Upper lobe of left lung (tissue), 4 donors: ENCODE measurements at regions not wholly inside any gene's neighbourhood (a gene's known extent, or its start where the extent isn't known, plus 50 kb on each side); places are given as distances from the start of the nearest gene placed in this dataset.

ENCODE experiments used
- EP300 ChIP-seq, 4 donors: sonication (generic); formaldehyde crosslinking; IDR thresholded peaks; one replicate each; pipeline ENCODE4 v1.5.1; 2017; ENCODE audit warnings: antibody characterized with exemption in 4 of 4, control low read depth in 2 of 4
- POLR2A ChIP-seq, 4 donors: fragments of 450-650 bp; IDR thresholded peaks; one replicate each; pipeline ENCODE4 v1.5.1; 2016 to 2017; ENCODE audit warnings: antibody characterized with exemption in 4 of 4, mild to moderate bottlenecking in 2 of 4
- POLR2AphosphoS5 ChIP-seq, 2 donors: sonication (generic); formaldehyde crosslinking; IDR thresholded peaks; one replicate each; pipeline ENCODE4 v1.5.1; 2017; ENCODE audit warnings: antibody characterized with exemption in 2 of 2
- TF ChIP-seq, protein P1 (sequence below), 6 experiments: fragments of 450-650 bp in 4 of 6; fragments of 200-600 bp in 2 of 6; sonication (generic) in 2 of 6; IDR thresholded peaks; one replicate each; pipeline ENCODE4 v1.5.1; 2016 to 2019; ENCODE audit warnings: antibody characterized with exemption in 6 of 6

- TF ChIP-seq, protein P1, sequence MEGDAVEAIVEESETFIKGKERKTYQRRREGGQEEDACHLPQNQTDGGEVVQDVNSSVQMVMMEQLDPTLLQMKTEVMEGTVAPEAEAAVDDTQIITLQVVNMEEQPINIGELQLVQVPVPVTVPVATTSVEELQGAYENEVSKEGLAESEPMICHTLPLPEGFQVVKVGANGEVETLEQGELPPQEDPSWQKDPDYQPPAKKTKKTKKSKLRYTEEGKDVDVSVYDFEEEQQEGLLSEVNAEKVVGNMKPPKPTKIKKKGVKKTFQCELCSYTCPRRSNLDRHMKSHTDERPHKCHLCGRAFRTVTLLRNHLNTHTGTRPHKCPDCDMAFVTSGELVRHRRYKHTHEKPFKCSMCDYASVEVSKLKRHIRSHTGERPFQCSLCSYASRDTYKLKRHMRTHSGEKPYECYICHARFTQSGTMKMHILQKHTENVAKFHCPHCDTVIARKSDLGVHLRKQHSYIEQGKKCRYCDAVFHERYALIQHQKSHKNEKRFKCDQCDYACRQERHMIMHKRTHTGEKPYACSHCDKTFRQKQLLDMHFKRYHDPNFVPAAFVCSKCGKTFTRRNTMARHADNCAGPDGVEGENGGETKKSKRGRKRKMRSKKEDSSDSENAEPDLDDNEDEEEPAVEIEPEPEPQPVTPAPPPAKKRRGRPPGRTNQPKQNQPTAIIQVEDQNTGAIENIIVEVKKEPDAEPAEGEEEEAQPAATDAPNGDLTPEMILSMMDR (IDR thresholded peaks at IDR 0.05) = no peak
- TF ChIP-seq POLR2A (IDR thresholded peaks at IDR 0.05) = no peak
- TF ChIP-seq EP300 (IDR thresholded peaks at IDR 0.05) = no peak
- TF ChIP-seq POLR2AphosphoS5 (IDR thresholded peaks at IDR 0.05) = no peak
Observed at GRCh38 chr22:26827611-26828010, 170.2 kb downstream of the MIAT start.
